ENCODE measurements at regions not wholly inside any gene's neighbourhood (a gene's known extent, or its start where the extent isn't known, plus 50 kb on each side); places are given as distances from the start of the nearest gene placed in this dataset.
"Not testable (repeated sequence)": the region's sequence is repeated elsewhere in the genome, so short reads cannot be mapped to it uniquely, and the experiment has no call there.

- DNase-seq (ENCODE audit: low spot score): no peak
- in situ Hi-C loops (cut with MboI; ENCODE audit: low sequenced_read_pairs, unreplicated experiment): no loop called here
- TF ChIP-seq CTCF (IDR thresholded peaks at IDR 0.05; ENCODE audit: borderline replicate concordance, control extremely low read depth, extremely low read depth, insufficient read depth, missing control alignments): no peak
Observed at GRCh38 chr3:163185721-163186350, 1689.2 kb downstream of the OTOL1 start.

GRCh38 chr3:163175970-163176369, 1679.4 kb downstream of the OTOL1 start:
- DNase-seq (ENCODE audit: low spot score): no peak
- in situ Hi-C loops (cut with MboI; ENCODE audit: low sequenced_read_pairs, unreplicated experiment): no loop called here
- TF ChIP-seq CTCF (IDR thresholded peaks at IDR 0.05; ENCODE audit: borderline replicate concordance, control extremely low read depth, extremely low read depth, insufficient read depth, missing control alignments): no peak

- DNase-seq (ENCODE audit: low spot score); in situ Hi-C loops (cut with MboI; ENCODE audit: low sequenced_read_pairs, unreplicated experiment): not testable (repeated sequence)
Observed at GRCh38 chr3:163172513-163172912, 1675.9 kb downstream of the OTOL1 start.

- TF ChIP-seq CTCF (IDR thresholded peaks at IDR 0.05; ENCODE audit: borderline replicate concordance, control extremely low read depth, extremely low read depth, insufficient read depth, missing control alignments): no peak
- in situ Hi-C loops (cut with MboI; ENCODE audit: low sequenced_read_pairs, unreplicated experiment): no loop called here
- no peak for DNase-seq (ENCODE audit: low spot score)
Observed at GRCh38 chr3:163166197-163166596, 1669.6 kb downstream of the OTOL1 start.

GRCh38 chr3:163159306-163159705, 1662.7 kb downstream of the OTOL1 start:
- in situ Hi-C loops (cut with MboI; ENCODE audit: low sequenced_read_pairs, unreplicated experiment): no loop called here
- DNase-seq (ENCODE audit: low spot score): no peak
- no peak for TF ChIP-seq CTCF (IDR thresholded peaks at IDR 0.05; ENCODE audit: borderline replicate concordance, control extremely low read depth, extremely low read depth, insufficient read depth, missing control alignments)

GRCh38 chr3:163139600-163139999, 1643.0 kb downstream of the OTOL1 start:
- TF ChIP-seq CTCF (IDR thresholded peaks at IDR 0.05; ENCODE audit: borderline replicate concordance, control extremely low read depth, extremely low read depth, insufficient read depth, missing control alignments): no peak
- in situ Hi-C loops (cut with MboI; ENCODE audit: low sequenced_read_pairs, unreplicated experiment): no loop called here
- DNase-seq (ENCODE audit: low spot score): no peak

- in situ Hi-C loops (cut with MboI; ENCODE audit: low sequenced_read_pairs, unreplicated experiment): no loop called here
- no peak for TF ChIP-seq CTCF (IDR thresholded peaks at IDR 0.05; ENCODE audit: borderline replicate concordance, control extremely low read depth, extremely low read depth, insufficient read depth, missing control alignments)
- no peak for DNase-seq (ENCODE audit: low spot score)
Observed at GRCh38 chr3:163138258-163138657, 1641.7 kb downstream of the OTOL1 start.
